ENCODE measurements at regions not wholly inside any gene's neighbourhood (a gene's known extent, or its start where the extent isn't known, plus 50 kb on each side); places are given as distances from the start of the nearest gene placed in this dataset.
"Not testable (repeated sequence)": the region's sequence is repeated elsewhere in the genome, so short reads cannot be mapped to it uniquely, and the experiment has no call there.

DNA sequence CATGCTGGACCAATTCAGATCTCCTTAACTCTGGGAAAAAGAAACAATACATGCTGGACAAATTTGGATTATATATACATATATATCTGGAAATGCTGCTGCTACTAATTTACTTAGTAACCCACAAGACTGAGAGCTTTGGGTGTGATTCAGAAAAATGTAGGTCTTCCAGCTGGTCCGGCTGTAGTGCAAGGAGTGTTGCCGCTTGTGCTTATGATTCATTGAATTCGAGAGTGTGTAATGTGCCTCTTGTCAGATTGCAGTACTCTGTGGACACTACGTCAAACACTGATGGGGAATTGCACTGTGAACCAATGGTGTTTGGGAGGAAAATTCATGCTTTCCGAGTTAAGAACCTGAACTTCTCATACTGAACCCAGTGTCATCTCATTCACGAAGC is 1155.5 kb downstream of the EPHA7 start:
- DNase-seq (ENCODE audit: low spot score), result no peak
- intact Hi-C loops (cut with DNase I), result no loop called here

DNA sequence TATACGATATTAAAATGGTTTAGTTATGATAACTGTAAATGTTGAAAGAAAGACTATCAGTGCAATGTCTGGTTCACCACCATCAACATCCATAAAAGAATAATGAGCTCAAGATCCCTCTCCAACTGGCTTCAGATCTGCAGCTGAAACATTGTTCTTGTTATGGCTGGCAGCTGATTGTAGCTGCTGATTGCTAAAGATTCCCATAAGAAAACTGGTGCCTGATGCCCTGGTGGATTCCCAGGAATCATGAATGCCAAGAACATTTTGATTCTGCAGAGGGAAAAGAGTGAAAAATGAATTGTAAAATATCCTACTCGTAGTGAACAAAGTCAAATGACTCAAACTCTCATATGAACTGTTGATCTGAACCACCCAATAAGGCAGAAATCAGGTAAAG is 1160.2 kb downstream of the EPHA7 start:
- intact Hi-C loops (cut with DNase I), result no loop called here
- DNase-seq (ENCODE audit: low spot score), result no peak

DNA sequence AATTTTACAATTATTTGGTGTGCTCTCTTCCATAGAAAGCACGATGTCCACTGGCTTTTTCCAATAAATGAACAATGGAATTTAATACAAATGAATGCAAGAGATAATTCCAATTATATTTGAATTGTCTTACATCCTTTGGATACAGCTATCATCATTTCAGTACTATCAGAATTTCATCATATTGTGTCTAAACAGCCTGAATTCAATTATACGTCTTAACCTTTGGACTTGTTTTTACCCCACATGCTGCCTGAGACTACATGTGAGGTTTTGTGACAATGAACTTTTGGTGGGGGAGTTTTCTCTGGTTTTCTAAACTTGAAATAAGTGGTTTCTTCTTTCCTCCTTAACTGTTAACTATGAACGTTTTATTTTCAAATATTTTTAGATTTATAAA is 1176.0 kb downstream of the EPHA7 start:
- intact Hi-C loops (cut with DNase I), result no loop called here
- no peak for DNase-seq (ENCODE audit: low spot score)

DNA sequence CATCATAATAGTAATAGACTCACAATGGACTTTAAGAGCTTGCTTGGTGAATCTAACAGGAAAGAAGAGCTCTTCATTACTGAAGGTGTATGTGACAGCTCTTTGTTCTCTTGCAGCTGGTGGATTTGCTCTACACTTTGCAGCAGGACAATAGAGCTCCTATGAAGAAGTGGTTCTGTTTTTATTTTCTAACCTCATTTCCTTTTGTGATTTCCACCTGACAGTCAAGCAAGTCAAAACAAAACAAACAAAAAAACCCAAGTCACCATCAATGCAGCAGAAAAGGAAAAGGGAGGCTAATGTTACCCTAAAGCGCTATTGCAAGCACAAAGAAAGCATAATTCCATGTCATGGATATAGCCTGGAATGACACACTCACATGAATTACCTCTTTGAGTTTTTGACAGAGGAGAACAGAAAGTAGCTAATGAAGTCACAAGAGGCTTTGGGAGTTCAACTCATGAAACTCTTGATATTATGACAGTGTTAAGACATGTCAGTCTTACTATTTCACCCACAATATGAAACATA is 1188.1 kb downstream of the EPHA7 start:
- no peak for DNase-seq (ENCODE audit: low spot score)
- intact Hi-C loops (cut with DNase I), result no loop called here

DNA sequence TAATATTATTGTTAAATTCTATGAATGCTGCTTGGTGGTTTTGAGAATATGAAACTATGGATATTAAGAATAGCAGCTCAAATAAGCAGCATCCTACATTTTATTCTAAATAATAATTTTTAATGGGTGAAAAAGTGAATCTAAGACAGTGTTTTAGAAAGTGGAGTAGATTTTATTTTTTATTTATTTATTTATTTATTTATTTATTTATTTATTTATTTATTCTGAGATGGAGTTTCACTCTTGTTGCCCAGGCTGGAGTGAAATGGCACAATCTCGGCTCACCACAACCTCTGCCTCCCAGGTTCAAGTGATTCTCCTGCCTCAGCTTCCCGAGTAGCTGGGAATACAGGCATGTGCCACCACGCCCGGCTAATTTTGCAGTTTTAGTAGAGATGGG is 1199.4 kb downstream of the EPHA7 start:
- intact Hi-C loops (cut with DNase I); DNase-seq (ENCODE audit: low spot score): not testable (repeated sequence)

DNA sequence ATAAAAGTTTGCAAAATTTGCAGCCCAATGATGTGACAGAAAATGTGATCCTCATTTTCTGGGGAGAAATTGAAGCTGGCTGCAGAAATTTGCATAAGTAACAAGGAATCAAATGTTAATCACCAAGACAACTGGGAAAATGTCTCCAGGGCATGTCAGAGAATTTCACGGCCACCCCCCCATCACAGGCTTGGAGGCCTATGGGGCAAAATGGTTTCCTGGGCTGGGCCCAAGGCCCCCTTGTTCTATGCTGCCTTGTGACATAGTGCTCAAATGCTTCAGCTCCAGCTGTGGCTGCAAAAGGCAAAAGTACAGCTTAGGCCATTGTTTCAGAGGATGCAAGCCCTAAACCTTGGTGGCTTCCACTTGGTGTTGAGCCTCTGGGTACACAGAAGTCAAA is 1202.6 kb downstream of the EPHA7 start:
- no peak for DNase-seq (ENCODE audit: low spot score)
- intact Hi-C loops (cut with DNase I), result no loop called here

DNA sequence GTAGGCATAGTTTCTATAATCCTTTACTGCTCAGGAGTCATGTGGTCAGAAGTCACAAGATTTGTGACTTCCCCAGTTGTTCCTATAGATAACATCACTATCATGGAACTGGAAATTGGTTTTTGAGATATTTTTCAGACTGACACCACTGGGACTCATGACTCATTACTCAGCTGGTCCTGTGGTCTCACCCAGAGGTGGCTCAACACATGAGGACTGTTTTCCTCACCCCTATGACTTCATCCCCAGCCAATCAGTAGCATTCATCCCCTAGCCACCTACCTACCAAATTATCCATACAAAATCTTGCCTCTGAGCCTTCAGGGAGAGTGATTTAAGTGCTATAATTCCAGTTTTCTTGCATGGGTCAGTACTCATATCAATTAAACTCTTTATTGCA is 1217.7 kb downstream of the EPHA7 start:
- intact Hi-C loops (cut with DNase I), result no loop called here
- DNase-seq (ENCODE audit: low spot score), result no peak

DNA sequence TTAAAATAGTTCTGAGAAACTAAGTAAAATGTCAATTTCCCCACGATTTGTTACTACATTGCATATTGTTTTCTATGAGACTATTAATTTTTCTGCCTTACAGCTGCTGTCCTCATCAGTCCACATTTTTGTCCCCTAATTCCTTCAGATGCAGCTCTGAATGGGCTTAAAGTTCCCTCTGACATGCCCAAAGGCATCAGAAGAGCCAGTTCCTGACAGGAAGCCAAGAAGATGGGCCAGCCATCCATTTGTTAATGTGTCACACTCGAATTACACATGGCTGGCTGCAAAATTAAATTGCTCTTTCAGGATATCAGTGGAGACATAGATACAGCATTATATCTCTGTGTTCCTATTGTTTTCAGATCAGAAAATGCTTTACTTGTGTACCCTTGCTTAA is 1223.0 kb downstream of the EPHA7 start:
- DNase-seq (ENCODE audit: low spot score), result no peak
- intact Hi-C loops (cut with DNase I), result no loop called here

DNA sequence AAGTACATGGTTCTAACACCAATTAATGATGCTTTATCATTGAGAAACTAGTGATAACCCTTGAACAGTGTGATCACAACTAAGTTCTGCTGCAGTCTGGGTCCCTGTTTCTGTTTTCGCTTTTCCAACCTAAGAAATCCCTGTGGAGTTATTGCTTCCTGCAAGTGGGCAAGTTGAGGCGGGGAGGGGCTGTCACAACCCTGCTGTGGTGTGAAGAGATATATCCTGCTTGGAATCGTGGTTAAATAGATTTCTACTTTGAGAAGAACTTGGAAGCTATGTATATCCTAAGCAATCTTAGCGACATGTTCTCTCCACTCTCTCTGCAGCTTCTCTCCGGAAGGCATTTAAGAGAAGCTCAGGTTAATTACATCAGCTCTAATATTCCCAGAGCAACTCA is 1223.6 kb downstream of the EPHA7 start:
- DNase-seq (ENCODE audit: low spot score), result no peak
- intact Hi-C loops (cut with DNase I), result no loop called here

DNA sequence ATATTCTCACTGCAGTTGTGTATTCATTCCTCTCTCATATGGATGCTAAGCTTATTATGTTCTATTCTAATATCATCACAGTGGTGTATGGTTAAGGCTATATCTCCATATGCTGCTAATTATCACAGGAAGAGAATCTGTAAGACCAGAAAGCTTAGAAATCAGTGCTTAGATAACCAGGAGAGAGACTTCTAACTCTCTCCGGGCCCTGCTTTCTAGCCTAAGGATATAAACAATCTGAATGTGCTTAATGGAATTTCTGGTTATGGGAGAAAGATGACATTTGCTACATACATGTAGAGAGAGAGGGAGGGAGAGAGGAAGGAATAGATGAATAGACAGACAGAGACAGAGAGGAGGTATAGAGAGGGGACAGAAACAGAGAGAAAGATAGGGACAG is 1231.3 kb downstream of the EPHA7 start:
- intact Hi-C loops (cut with DNase I), result no loop called here
- DNase-seq (ENCODE audit: low spot score), result no peak

DNA sequence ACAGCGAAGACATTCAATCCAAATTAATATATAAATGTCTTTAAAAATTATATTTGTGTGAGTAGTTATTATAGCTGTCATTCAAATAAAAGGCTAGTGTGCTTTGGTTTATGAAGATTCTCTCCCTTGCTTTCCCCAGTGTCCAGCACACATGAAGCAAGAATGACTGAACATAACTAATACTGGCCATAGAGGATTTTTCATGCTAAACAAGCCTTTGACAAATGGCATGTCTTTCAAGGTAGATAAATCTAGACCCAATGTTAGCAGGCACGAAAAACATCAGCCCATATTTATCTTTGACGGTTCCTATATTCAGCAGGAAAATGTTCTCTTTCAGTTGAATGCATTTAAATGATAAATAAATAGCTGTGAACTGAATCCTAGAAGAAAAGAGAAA is 1234.4 kb downstream of the EPHA7 start:
- intact Hi-C loops (cut with DNase I), result no loop called here
- DNase-seq (ENCODE audit: low spot score), result no peak

DNA sequence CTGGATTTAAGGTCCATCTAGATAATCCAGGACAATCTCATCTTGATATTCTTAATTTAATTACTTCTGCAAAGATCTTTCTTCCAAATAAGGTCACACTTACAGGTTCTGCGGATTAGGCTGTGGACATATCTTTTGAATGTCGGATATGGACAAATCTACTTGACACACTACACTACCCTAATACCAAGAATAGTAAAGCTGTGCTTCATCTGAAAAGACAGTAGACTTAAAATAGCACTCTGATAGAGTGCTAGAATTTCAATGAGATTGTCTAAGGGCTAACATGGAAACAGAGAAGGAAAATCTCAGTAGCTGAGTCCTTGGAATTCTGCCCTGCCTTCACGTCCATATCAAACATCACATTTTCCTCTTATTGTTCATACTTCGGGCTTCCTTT is 1238.0 kb downstream of the EPHA7 start:
- intact Hi-C loops (cut with DNase I), result no loop called here
- DNase-seq (ENCODE audit: low spot score), result no peak

DNA sequence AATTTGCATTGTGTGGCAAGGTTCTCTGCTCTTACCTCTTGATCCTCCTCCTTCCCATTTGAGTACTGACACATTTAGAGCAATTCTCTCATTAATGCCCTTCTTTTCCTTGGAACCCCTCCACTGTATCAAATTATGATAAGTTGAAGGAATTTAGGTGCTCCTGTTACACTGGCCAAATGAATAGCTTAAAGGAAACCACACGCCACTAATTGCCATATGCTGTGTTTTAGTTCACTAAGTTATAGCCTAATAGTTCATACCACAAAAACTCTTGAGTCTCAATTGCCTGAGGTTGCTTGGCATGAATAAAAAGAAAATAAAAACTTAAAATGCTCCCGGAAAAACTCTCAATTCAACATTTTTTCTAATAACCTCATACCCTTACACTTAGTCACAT is 1239.3 kb downstream of the EPHA7 start:
- intact Hi-C loops (cut with DNase I), result no loop called here
- DNase-seq (ENCODE audit: low spot score), result no peak

DNA sequence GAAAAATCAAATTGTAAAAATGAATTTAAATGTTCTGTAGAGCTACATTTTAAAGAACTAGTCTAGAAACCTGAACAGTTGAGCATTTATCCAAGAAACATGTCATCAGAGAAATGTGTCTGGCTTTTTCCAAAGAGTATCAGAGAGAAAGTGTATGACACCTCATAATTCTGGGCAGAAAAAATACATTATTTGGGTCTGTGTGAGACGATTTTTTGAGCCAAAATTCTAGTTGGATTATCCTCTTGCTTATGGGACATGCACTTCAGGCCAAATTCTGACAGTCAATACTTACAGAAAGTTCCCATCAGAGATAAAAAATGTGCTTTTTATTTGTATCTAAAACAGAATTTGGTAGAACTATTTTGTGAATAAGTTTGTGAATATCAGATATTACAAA is 1242.7 kb downstream of the EPHA7 start:
- no peak for DNase-seq (ENCODE audit: low spot score)
- intact Hi-C loops (cut with DNase I), result no loop called here

DNA sequence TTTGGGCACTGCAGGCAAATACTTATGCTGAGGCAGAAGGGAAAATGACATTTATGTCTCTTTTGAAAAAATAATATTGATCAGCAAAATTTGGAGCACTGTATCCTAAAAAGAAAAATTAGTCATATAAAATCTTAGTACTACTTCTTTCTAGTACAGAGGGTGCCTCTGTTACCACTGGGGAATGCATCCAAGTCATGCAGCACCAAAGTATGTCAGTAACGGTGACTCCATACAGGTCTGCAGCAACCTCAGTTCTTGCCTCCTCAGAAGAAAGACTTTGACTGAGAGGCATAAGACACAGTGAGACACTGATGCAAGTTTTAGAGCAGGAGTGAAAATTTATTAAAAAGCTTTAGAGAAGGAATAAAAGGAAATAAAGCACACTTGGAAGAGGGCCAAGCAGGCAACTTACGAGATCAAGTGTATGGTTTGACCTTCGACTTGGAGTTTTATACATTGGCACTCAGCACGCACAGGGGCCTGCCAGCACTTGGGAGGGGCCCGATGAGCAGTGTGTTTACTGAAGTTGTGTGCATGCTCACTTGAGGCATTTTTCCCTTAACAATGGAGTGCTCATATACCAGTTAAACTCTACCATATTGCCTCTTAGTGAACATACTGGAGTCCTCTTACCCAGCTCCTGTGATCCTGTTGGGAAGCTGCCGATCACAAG is 1244.8 kb downstream of the EPHA7 start:
- no peak for DNase-seq (ENCODE audit: low spot score)
- intact Hi-C loops (cut with DNase I), result no loop called here

DNA sequence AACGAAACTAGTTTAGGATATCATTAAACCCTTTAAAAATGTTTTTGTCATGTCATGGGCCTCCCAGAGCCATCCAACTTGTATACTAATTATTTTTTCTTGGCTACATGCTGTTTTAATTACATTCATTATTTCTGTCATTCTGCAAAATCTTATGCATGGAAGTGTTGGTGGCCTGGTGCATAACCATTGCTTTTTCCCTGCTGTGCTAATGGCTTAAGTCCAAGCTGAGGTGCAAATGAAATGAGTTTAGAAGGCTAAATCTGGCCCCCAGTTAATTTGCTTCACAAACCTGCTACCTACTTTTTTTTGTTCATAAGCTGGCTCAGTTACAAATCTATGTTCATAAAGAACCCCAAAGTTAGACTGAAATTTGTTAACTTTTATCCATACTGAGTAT is 1249.9 kb downstream of the EPHA7 start:
- intact Hi-C loops (cut with DNase I), result no loop called here
- no peak for DNase-seq (ENCODE audit: low spot score)

DNA sequence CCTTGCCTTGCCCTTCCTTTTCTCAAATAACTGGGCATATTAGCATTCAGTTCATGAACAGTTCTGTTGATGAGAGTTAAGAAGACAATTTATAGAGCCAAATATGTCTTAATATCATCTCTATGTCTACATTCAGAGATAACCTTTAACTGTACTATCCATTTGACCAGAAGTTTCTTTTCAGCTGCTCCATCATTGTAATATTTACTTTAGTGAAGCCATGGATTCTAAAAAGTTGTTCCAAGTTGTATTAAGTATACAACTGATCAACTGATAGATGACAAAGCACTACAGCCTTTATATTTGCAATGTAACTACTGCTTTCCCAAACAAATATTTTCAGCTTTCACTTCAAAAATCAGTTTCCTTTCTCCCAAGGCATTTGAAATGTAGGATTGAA is 1252.7 kb downstream of the EPHA7 start:
- intact Hi-C loops (cut with DNase I), result no loop called here

DNA sequence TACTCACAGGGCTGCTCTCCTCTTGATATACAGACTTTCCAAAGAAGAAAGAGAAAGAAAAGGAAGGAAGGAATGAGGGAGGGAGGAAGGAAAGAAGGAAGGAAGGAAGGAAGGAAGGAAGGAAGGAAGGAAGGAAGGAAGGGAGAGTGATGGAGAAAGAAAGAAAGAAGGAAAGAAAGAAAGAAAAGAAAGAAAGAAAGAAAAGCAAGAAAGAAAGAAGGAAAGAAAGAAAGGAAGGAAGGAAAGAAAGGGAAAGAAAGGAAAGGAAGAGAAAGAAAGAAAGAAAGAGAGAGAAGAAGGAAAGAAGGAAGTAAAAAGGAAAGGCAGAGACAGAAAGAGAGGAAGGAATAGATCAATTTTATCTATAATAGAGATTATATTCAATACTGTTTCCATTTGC is 1257.4 kb downstream of the EPHA7 start:
- intact Hi-C loops (cut with DNase I), result no loop called here
- no peak for DNase-seq (ENCODE audit: low spot score)

More for the DNA sequence above, 1252.7 kb downstream of the EPHA7 start:
- DNase-seq (ENCODE audit: low spot score), result no peak

DNA sequence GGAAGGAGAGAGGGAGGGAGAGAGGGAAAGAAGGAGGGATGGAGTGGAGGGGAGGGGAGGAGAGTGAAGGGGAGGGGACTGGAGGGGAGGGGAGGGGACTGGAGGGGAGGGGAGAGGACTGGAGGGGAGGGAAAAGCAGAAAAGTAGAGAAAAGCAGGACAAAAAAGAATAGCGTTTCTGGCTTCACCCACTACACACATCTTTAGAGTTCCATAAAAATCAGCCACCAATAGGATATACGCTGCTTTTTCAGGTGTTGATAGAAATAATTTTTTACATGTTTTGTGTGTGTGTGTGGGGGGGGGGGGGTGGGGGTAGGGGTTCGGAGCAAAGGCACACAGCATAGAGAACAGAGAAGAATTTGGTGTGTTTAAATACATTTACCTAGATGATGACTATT is 1259.1 kb downstream of the EPHA7 start:
- no peak for DNase-seq (ENCODE audit: low spot score)
- intact Hi-C loops (cut with DNase I), result no loop called here

DNA sequence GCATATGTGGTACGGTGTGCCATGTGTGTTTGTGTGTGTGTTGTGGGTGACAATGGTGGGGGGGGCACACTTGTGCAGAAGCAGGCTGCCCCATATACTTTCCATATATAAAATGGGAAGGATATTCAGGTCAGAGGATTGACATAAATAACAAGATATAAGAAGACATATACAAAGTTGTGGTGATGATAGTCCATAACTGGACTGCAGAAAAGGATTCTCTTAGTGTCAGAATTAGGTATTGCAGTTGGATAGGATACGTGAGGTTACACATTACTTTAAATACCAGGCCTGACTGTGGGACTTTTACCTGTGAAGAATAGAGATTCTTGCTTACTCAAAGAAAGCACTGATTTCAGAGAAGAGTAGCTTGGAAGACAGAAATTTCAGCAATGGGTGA is 1260.3 kb downstream of the EPHA7 start:
- intact Hi-C loops (cut with DNase I), result no loop called here
- no peak for DNase-seq (ENCODE audit: low spot score)

DNA sequence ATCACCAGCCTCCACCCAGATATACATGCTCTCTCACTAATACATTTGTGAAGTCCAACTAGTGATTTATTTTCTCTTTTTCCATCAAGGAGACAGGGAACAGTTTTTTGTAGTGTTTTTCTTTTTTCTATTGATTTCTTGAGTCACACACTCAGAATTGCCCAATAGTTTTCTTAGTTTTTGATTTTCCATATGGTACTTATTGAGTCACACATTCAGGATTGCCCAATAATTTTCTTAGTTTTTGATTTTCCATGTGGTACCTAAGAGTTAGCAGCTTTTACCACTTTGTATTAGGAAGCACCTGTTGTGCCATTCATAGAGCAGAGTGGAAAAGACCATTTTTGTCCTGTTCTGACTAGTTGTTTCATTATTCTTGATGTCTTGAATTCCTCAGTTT is 1268.8 kb downstream of the EPHA7 start:
- intact Hi-C loops (cut with DNase I), result no loop called here
- DNase-seq (ENCODE audit: low spot score), result no peak

DNA sequence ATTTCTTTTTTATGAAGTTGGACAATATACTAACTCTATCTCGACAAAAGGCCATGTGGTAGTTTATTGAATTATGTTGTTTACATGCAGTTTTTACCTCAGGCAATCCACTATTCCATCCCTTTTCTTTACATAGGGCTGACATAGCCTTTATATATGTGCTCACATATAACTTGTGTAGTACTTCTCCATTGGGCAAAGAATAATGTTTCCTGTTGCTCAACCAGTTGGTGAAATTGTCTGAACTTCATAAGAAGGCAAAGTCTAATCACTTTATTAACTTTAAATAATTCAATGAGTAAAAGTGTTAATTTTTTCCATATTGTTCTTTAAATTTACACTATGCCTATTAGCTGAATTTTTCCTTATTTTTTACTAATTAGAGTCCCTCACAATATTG is 1272.1 kb downstream of the EPHA7 start:
- no peak for DNase-seq (ENCODE audit: low spot score)
- intact Hi-C loops (cut with DNase I), result no loop called here
